ENCODE measurements at regions not wholly inside any gene's neighbourhood (a gene's known extent, or its start where the extent isn't known, plus 50 kb on each side); places are given as distances from the start of the nearest gene placed in this dataset.

GRCh38 chr5:109519416-109519815 lies 109.6 kb upstream of the PJA2 start:
- no peaks in the 10 kb centered on the region for H3K36me3 ChIP-seq (ENCODE audit: low read depth)
- H3K27ac ChIP-seq = no peak overlapping the region
- no peaks in the 10 kb centered on the region for H3K9me2 ChIP-seq (ENCODE audit: insufficient read depth)
- H3K4me2 ChIP-seq (ENCODE audit: unreplicated experiment) = no peak overlapping the region
- no peak overlapping the region for H3K9ac ChIP-seq
- H4K20me1 ChIP-seq (ENCODE audit: insufficient read depth) = no peaks in the 10 kb centered on the region
- DNase-seq = no peak
- peaks cover 4% of the 10 kb centered on the region for H3F3A ChIP-seq (ENCODE audit: insufficient read depth)
- in situ Hi-C loops (cut with MboI) = no loop called here
- H3K4me3 ChIP-seq = no peak overlapping the region
- H3K27me3 ChIP-seq (replicated peaks; ENCODE audit: insufficient read depth) = no peaks in the 10 kb centered on the region
- H3K79me2 ChIP-seq (ENCODE audit: insufficient read depth) = no peaks in the 10 kb centered on the region
- H3K9me3 ChIP-seq (ENCODE audit: low read depth) = no peaks in the 10 kb centered on the region
- 66 to 71% methylated on average over 3 of the region's 3 CpGs for whole genome bisulfite sequencing, 2 experiments (ENCODE audit: low coverage in 1 of 2, low lambda C conversion rate in 2 of 2, missing lambda C conversion rate in 2 of 2)
- TF ChIP-seq EZH2phosphoT487 (IDR thresholded peaks at IDR 0.05; ENCODE audit: insufficient read depth, low read depth) = no peak
- TF ChIP-seq EZH2 (IDR thresholded peaks at IDR 0.05; ENCODE audit: insufficient read depth, poor library complexity, severe bottlenecking) = no peak
- H2AFZ ChIP-seq = no peak overlapping the region
- peaks cover 12% of the 10 kb centered on the region for H3K4me1 ChIP-seq (ENCODE audit: insufficient read depth)

DNA sequence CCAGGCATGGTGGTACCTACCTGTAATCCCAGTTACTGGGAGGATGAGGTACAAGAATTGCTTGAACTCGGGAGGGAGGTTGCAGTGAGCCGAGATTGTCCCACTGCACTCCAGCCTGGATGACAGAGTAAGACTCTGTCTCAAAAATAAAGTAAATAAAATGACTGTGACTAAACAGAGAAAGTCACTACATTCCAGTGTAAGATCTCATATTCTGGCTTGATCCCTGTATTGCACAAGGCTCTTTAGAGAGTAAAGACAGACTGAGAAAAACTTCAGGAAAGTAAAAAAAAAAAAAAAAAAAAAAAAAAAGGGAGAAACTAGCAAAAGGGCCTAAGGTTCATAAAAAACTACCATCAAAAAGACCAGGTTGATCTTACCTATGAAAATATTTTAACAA lies 106.6 kb upstream of the PJA2 start:
- in situ Hi-C loops (cut with MboI) = no loop called here
- Histone ChIP-seq H3K27me3 (replicated peaks; ENCODE audit: insufficient read depth) (no peaks in the 10 kb centered on the region), H3K4me2 (ENCODE audit: unreplicated experiment) (peak overlapping the region; percentile 25), H3K79me2 (ENCODE audit: insufficient read depth) (no peaks in the 10 kb centered on the region), H2AFZ (no peak overlapping the region), H3F3A (ENCODE audit: insufficient read depth) (peaks cover 4% of the 10 kb centered on the region), H3K4me3 (no peak overlapping the region), H3K4me1 (ENCODE audit: insufficient read depth) (peaks cover 12% of the 10 kb centered on the region), H3K9me3 (ENCODE audit: low read depth) (no peaks in the 10 kb centered on the region), H3K27ac (no peak overlapping the region), H3K9me2 (ENCODE audit: insufficient read depth) (no peaks in the 10 kb centered on the region), H4K20me1 (ENCODE audit: insufficient read depth) (no peaks in the 10 kb centered on the region), H3K36me3 (ENCODE audit: low read depth) (no peaks in the 10 kb centered on the region), H3K9ac (no peak overlapping the region)
- peak; percentile 82 for DNase-seq
- 3 to 6% methylated on average over 2 of the region's 2 CpGs for WGBS, 2 experiments (ENCODE audit: low coverage in 1 of 2, low lambda C conversion rate in 2 of 2, missing lambda C conversion rate in 2 of 2)
- TF ChIP-seq EZH2 (IDR thresholded peaks at IDR 0.05; ENCODE audit: insufficient read depth, poor library complexity, severe bottlenecking) (no peak), EZH2phosphoT487 (IDR thresholded peaks at IDR 0.05; ENCODE audit: insufficient read depth, low read depth) (no peak)

DNA sequence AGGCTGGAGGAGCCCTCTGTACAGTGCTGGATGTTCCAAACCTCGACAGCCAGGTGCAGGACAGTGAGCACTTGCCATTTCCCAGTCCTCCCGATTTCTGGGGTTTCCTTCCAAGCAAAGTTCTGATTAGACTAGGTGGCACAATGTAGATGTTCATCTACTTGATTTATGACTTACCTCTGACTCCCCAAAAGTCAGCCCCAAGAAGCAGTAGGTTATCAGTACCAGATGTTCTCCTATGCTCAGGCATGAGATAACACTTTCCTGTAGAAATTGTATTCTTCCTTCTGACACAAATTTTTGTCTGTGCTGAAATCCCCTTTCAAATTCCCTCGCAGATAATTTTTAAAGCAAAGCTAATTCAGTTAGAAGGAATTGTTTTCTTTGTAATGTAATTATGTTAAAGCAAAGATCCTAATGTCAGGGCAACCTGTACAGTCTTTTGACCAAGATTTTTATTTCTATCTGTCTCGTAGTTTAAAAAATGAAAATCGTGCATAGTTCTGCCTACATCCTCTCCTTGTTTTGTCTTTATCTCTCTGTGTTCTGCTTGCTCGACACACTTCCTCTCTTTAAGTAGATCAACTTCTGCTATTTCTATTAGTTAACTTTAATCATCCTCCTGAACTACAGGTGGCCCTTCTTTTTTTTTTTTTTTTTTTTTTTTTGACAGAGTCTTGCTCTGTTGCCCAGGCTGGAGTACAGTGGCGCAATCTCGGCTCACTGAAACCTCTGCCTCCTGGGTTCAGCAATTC lies 102.4 kb upstream of the PJA2 start:
- Histone ChIP-seq H3F3A (ENCODE audit: insufficient read depth) (peaks cover 4% of the 10 kb centered on the region), H3K36me3 (ENCODE audit: low read depth) (no peaks in the 10 kb centered on the region), H3K27ac (no peak overlapping the region), H3K9me3 (ENCODE audit: low read depth) (no peaks in the 10 kb centered on the region), H2AFZ (0 out of 2 replicates have a peak overlapping the region, but pooled peaks have one; percentile 11), H3K4me2 (ENCODE audit: unreplicated experiment) (no peak overlapping the region), H3K9me2 (ENCODE audit: insufficient read depth) (no peaks in the 10 kb centered on the region), H3K9ac (no peak overlapping the region), H3K79me2 (ENCODE audit: insufficient read depth) (no peaks in the 10 kb centered on the region), H3K27me3 (replicated peaks; ENCODE audit: insufficient read depth) (no peaks in the 10 kb centered on the region), H4K20me1 (ENCODE audit: insufficient read depth) (no peaks in the 10 kb centered on the region), H3K4me3 (no peak overlapping the region), H3K4me1 (ENCODE audit: insufficient read depth) (peaks cover 12% of the 10 kb centered on the region)
- in situ Hi-C loops (cut with MboI) = no loop called here
- no peak for DNase-seq
- TF ChIP-seq EZH2phosphoT487 (IDR thresholded peaks at IDR 0.05; ENCODE audit: insufficient read depth, low read depth) (no peak), EZH2 (IDR thresholded peaks at IDR 0.05; ENCODE audit: insufficient read depth, poor library complexity, severe bottlenecking) (no peak)
- WGBS, 2 experiments (ENCODE audit: low coverage in 1 of 2, low lambda C conversion rate in 2 of 2, missing lambda C conversion rate in 2 of 2) = 64% methylated on average over 8 of the region's 8 CpGs

GRCh38 chr5:109506556-109506955 lies 96.8 kb upstream of the PJA2 start:
- Histone ChIP-seq H4K20me1 (ENCODE audit: insufficient read depth) (no peaks in the 10 kb centered on the region), H3K27me3 (replicated peaks; ENCODE audit: insufficient read depth) (no peaks in the 10 kb centered on the region), H3K4me2 (ENCODE audit: unreplicated experiment) (no peak overlapping the region), H3K4me3 (no peak overlapping the region), H3K36me3 (ENCODE audit: low read depth) (no peaks in the 10 kb centered on the region), H3K79me2 (ENCODE audit: insufficient read depth) (no peaks in the 10 kb centered on the region), H3K9ac (no peak overlapping the region), H3K9me2 (ENCODE audit: insufficient read depth) (no peaks in the 10 kb centered on the region), H3F3A (ENCODE audit: insufficient read depth) (no peaks in the 10 kb centered on the region), H3K9me3 (ENCODE audit: low read depth) (no peaks in the 10 kb centered on the region), H2AFZ (no peak overlapping the region), H3K4me1 (ENCODE audit: insufficient read depth) (no peaks in the 10 kb centered on the region), H3K27ac (no peak overlapping the region)
- 74 to 82% methylated on average over 1 of the region's 1 CpG for WGBS, 2 experiments (ENCODE audit: low coverage in 1 of 2, low lambda C conversion rate in 2 of 2, missing lambda C conversion rate in 2 of 2)
- TF ChIP-seq EZH2phosphoT487 (IDR thresholded peaks at IDR 0.05; ENCODE audit: insufficient read depth, low read depth) (no peak), EZH2 (IDR thresholded peaks at IDR 0.05; ENCODE audit: insufficient read depth, poor library complexity, severe bottlenecking) (no peak)
- in situ Hi-C loops (cut with MboI) = no loop called here
- DNase-seq = no peak
